ENCODE measurements at regions not wholly inside any gene's neighbourhood (a gene's known extent, or its start where the extent isn't known, plus 50 kb on each side); places are given as distances from the start of the nearest gene placed in this dataset.

DNA sequence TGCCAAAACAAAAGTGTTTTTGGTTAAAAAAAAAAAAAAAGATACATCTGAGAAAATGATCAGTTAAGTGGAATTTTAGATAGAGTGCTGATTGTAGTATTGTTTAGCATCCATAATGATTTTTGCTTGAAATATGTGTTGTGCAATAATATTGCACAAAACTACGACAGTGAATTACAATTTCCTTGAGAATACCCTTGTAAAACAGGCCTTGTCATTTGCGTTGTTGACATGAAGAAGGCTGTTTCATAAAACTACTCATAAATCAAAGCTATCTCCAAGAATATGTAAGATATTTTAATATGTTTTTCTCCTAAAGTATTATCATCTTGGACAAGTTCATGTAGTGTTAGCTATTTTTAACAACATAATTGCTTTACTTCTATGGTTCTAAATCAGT, 1077.0 kb downstream of the LRFN5 start:
- Histone ChIP-seq H3K4me3 (no peak overlapping the region), H3K4me2 (no peak overlapping the region), H3K4me1 (ENCODE audit: insufficient read depth) (peaks cover 8% of the 10 kb centered on the region; the same call in 1 of the 2 replicates), H3K79me2 (replicated peaks; ENCODE audit: insufficient read depth) (no peaks in the 10 kb centered on the region), H3K9me2 (ENCODE audit: insufficient read depth) (no peaks in the 10 kb centered on the region), H4K20me1 (replicated peaks; ENCODE audit: insufficient read depth) (no peaks in the 10 kb centered on the region), H3K27ac (ENCODE audit: low read depth) (no peak overlapping the region), H3F3A (replicated peaks; ENCODE audit: low read depth) (no peaks in the 10 kb centered on the region), H3K36me3 (ENCODE audit: insufficient read depth) (no peaks in the 10 kb centered on the region), H3K27me3 (ENCODE audit: insufficient read depth) (no peaks in the 10 kb centered on the region), H2AFZ (no peak overlapping the region)
- no peaks in the 10 kb centered on the region for H3K9me3 Mint-ChIP-seq
- H3K27me3 Mint-ChIP-seq (ENCODE audit: insufficient read depth, low read depth, poor library complexity) = no peaks in the 10 kb centered on the region
- H3K27ac Mint-ChIP-seq = no peak overlapping the region
- peaks cover 12% of the 10 kb centered on the region for H3K4me1 Mint-ChIP-seq
- ATAC-seq (no peak), DNase-seq (ENCODE audit: low spot score) (no peak)
- no peak overlapping the region for H3K4me3 Mint-ChIP-seq
- TF ChIP-seq EZH2 (IDR thresholded peaks at IDR 0.05; ENCODE audit: low read depth, unreplicated experiment) (no peak), ZNF114 (CRISPR knock-in tag; IDR thresholded peaks at IDR 0.05) (no peak), CREB1 (CRISPR knock-in tag; IDR thresholded peaks at IDR 0.05; ENCODE audit: low read depth) (no peak), POLR2AphosphoS5 (IDR thresholded peaks at IDR 0.05; ENCODE audit: low read depth) (no peak), EZH2phosphoT487 (IDR thresholded peaks at IDR 0.05; ENCODE audit: unreplicated experiment) (no peak), ZNF331 (CRISPR knock-in tag; IDR thresholded peaks at IDR 0.05; ENCODE audit: low read depth) (no peak), NANOG (IDR thresholded peaks at IDR 0.05; ENCODE audit: borderline replicate concordance) (no peak)
- TF ChIP-seq, protein P1, sequence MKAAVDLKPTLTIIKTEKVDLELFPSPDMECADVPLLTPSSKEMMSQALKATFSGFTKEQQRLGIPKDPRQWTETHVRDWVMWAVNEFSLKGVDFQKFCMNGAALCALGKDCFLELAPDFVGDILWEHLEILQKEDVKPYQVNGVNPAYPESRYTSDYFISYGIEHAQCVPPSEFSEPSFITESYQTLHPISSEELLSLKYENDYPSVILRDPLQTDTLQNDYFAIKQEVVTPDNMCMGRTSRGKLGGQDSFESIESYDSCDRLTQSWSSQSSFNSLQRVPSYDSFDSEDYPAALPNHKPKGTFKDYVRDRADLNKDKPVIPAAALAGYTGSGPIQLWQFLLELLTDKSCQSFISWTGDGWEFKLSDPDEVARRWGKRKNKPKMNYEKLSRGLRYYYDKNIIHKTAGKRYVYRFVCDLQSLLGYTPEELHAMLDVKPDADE (IDR thresholded peaks at IDR 0.05) = no peak
- TF ChIP-seq, protein P2, sequence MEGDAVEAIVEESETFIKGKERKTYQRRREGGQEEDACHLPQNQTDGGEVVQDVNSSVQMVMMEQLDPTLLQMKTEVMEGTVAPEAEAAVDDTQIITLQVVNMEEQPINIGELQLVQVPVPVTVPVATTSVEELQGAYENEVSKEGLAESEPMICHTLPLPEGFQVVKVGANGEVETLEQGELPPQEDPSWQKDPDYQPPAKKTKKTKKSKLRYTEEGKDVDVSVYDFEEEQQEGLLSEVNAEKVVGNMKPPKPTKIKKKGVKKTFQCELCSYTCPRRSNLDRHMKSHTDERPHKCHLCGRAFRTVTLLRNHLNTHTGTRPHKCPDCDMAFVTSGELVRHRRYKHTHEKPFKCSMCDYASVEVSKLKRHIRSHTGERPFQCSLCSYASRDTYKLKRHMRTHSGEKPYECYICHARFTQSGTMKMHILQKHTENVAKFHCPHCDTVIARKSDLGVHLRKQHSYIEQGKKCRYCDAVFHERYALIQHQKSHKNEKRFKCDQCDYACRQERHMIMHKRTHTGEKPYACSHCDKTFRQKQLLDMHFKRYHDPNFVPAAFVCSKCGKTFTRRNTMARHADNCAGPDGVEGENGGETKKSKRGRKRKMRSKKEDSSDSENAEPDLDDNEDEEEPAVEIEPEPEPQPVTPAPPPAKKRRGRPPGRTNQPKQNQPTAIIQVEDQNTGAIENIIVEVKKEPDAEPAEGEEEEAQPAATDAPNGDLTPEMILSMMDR (conservative IDR thresholded peaks at IDR 0.05; ENCODE audit: low read depth in 2 of 2) = no peak
- TF ChIP-seq, protein P3, sequence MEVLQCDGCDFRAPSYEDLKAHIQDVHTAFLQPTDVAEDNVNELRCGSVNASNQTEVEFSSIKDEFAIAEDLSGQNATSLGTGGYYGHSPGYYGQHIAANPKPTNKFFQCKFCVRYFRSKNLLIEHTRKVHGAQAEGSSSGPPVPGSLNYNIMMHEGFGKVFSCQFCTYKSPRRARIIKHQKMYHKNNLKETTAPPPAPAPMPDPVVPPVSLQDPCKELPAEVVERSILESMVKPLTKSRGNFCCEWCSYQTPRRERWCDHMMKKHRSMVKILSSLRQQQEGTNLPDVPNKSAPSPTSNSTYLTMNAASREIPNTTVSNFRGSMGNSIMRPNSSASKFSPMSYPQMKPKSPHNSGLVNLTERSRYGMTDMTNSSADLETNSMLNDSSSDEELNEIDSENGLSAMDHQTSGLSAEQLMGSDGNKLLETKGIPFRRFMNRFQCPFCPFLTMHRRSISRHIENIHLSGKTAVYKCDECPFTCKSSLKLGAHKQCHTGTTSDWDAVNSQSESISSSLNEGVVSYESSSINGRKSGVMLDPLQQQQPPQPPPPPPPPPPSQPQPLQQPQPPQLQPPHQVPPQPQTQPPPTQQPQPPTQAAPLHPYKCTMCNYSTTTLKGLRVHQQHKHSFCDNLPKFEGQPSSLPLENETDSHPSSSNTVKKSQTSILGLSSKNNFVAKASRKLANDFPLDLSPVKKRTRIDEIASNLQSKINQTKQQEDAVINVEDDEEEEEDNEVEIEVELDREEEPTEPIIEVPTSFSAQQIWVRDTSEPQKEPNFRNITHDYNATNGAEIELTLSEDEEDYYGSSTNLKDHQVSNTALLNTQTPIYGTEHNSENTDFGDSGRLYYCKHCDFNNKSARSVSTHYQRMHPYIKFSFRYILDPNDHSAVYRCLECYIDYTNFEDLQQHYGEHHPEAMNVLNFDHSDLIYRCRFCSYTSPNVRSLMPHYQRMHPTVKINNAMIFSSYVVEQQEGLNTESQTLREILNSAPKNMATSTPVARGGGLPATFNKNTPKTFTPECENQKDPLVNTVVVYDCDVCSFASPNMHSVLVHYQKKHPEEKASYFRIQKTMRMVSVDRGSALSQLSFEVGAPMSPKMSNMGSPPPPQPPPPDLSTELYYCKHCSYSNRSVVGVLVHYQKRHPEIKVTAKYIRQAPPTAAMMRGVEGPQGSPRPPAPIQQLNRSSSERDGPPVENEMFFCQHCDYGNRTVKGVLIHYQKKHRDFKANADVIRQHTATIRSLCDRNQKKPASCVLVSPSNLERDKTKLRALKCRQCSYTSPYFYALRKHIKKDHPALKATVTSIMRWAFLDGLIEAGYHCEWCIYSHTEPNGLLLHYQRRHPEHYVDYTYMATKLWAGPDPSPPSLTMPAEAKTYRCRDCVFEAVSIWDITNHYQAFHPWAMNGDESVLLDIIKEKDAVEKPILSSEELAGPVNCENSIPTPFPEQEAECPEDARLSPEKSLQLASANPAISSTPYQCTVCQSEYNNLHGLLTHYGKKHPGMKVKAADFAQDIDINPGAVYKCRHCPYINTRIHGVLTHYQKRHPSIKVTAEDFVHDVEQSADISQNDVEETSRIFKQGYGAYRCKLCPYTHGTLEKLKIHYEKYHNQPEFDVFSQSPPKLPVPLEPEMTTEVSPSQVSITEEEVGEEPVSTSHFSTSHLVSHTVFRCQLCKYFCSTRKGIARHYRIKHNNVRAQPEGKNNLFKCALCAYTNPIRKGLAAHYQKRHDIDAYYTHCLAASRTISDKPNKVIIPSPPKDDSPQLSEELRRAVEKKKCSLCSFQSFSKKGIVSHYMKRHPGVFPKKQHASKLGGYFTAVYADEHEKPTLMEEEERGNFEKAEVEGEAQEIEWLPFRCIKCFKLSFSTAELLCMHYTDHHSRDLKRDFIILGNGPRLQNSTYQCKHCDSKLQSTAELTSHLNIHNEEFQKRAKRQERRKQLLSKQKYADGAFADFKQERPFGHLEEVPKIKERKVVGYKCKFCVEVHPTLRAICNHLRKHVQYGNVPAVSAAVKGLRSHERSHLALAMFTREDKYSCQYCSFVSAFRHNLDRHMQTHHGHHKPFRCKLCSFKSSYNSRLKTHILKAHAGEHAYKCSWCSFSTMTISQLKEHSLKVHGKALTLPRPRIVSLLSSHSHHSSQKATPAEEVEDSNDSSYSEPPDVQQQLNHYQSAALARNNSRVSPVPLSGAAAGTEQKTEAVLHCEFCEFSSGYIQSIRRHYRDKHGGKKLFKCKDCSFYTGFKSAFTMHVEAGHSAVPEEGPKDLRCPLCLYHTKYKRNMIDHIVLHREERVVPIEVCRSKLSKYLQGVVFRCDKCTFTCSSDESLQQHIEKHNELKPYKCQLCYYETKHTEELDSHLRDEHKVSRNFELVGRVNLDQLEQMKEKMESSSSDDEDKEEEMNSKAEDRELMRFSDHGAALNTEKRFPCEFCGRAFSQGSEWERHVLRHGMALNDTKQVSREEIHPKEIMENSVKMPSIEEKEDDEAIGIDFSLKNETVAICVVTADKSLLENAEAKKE (CRISPR knock-in tag; IDR thresholded peaks at IDR 0.05) = no peak
- TF ChIP-seq, protein P4, sequence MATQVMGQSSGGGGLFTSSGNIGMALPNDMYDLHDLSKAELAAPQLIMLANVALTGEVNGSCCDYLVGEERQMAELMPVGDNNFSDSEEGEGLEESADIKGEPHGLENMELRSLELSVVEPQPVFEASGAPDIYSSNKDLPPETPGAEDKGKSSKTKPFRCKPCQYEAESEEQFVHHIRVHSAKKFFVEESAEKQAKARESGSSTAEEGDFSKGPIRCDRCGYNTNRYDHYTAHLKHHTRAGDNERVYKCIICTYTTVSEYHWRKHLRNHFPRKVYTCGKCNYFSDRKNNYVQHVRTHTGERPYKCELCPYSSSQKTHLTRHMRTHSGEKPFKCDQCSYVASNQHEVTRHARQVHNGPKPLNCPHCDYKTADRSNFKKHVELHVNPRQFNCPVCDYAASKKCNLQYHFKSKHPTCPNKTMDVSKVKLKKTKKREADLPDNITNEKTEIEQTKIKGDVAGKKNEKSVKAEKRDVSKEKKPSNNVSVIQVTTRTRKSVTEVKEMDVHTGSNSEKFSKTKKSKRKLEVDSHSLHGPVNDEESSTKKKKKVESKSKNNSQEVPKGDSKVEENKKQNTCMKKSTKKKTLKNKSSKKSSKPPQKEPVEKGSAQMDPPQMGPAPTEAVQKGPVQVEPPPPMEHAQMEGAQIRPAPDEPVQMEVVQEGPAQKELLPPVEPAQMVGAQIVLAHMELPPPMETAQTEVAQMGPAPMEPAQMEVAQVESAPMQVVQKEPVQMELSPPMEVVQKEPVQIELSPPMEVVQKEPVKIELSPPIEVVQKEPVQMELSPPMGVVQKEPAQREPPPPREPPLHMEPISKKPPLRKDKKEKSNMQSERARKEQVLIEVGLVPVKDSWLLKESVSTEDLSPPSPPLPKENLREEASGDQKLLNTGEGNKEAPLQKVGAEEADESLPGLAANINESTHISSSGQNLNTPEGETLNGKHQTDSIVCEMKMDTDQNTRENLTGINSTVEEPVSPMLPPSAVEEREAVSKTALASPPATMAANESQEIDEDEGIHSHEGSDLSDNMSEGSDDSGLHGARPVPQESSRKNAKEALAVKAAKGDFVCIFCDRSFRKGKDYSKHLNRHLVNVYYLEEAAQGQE (IDR thresholded peaks at IDR 0.05; ENCODE audit: unreplicated experiment) = no peak
- 0 out of 3 replicates have a peak, but pooled peaks cover 3% of the 10 kb centered on the region for H3K36me3 Mint-ChIP-seq (ENCODE audit: low read depth)

All from GM23338 (cell line).